ENCODE measurements at regions not wholly inside any gene's neighbourhood (a gene's known extent, or its start where the extent isn't known, plus 50 kb on each side); places are given as distances from the start of the nearest gene placed in this dataset.
"Not testable (repeated sequence)": the region's sequence is repeated elsewhere in the genome, so short reads cannot be mapped to it uniquely, and the experiment has no call there.

DNA sequence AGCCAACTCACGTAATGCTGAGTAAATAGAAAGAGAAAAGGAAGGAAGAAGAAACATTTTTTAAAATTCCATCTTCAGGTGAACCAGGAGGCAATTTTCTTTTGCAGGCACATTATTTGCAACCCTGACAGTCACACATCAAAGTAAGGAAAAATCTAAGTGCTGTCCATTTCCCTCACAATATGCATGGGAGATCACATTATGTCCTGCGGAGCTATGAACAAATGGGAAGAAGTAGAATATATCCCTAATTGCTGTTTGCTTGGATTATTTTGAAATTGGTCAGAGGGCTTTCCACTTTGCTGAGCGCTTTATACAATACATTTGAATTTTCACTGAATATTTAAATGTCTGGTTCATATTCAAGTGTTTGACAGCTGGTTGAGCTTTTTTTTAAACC lies 133.8 kb upstream of the API5 start:
- Histone ChIP-seq H3K9me3 (ENCODE audit: low read depth) (no peaks in the 10 kb centered on the region), H3K4me1 (ENCODE audit: low read depth) (no peaks in the 10 kb centered on the region)
- TF ChIP-seq, protein P1, sequence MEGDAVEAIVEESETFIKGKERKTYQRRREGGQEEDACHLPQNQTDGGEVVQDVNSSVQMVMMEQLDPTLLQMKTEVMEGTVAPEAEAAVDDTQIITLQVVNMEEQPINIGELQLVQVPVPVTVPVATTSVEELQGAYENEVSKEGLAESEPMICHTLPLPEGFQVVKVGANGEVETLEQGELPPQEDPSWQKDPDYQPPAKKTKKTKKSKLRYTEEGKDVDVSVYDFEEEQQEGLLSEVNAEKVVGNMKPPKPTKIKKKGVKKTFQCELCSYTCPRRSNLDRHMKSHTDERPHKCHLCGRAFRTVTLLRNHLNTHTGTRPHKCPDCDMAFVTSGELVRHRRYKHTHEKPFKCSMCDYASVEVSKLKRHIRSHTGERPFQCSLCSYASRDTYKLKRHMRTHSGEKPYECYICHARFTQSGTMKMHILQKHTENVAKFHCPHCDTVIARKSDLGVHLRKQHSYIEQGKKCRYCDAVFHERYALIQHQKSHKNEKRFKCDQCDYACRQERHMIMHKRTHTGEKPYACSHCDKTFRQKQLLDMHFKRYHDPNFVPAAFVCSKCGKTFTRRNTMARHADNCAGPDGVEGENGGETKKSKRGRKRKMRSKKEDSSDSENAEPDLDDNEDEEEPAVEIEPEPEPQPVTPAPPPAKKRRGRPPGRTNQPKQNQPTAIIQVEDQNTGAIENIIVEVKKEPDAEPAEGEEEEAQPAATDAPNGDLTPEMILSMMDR (IDR thresholded peaks at IDR 0.05; ENCODE audit: low read depth, low read length): no peak

DNA sequence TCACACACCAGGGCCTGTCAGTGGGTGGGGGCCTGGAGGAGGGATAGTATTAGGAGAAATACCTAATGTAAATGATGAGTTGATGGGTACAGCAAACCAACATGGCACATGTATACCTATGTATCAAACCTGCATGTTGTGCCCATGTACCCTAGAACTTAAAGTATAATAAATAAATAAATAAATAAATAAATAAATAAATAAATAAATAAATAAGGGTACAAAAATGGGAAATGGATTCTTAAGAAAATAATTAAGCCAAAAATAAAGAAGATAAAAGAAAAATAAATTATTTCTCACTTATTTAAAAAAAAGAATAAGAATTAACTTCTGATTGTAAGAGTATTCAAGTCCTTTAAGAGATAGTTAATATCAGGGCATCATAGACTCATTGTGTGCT lies 117.3 kb upstream of the API5 start:
- not testable (repeated sequence) for H3K4me1 ChIP-seq (ENCODE audit: low read depth); DNase-seq (ENCODE audit: low read depth in 1 of 2, low spot score in 1 of 2); H3K27me3 ChIP-seq

More for the DNA sequence above, 133.8 kb upstream of the API5 start:
- DNase-seq (ENCODE audit: low read depth in 1 of 2, low spot score in 1 of 2): no peak
- H3K36me3 ChIP-seq: no peaks in the 10 kb centered on the region
- H3K27ac ChIP-seq: no peak overlapping the region
- H3K27me3 ChIP-seq: no peaks in the 10 kb centered on the region
- no peak overlapping the region for H3K4me3 ChIP-seq

DNA sequence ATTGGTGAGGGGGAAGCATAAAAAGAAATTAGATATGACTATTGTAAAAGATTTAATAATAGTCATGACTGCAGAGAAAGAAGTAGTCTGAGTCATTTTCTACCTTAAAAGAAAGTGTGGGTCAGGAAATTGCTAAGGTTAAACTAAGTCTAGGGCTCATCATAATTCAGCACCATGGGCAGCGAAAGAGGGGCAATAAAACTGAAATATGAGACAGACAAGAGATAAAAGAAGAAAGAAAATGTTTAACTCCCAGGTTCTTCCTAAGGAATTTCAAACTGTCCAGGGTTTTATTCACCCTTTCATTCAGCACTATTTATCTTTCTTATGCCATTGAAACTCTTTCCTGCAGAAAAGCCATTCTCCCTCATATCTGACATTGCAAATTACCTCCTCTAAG lies 114.4 kb upstream of the API5 start:
- Histone ChIP-seq H3K27me3 (no peaks in the 10 kb centered on the region), H3K4me3 (no peak overlapping the region), H3K27ac (no peak overlapping the region), H3K4me1 (ENCODE audit: low read depth) (no peaks in the 10 kb centered on the region), H3K9me3 (ENCODE audit: low read depth) (no peaks in the 10 kb centered on the region), H3K36me3 (no peaks in the 10 kb centered on the region)
- TF ChIP-seq, protein P1 (IDR thresholded peaks at IDR 0.05; ENCODE audit: low read depth, low read length): no peak
- DNase-seq (ENCODE audit: low read depth in 1 of 2, low spot score in 1 of 2): no peak

More for the DNA sequence above, 117.3 kb upstream of the API5 start:
- not testable (repeated sequence) for H3K4me3 ChIP-seq; H3K27ac ChIP-seq; H3K36me3 ChIP-seq; H3K9me3 ChIP-seq (ENCODE audit: low read depth)

DNA sequence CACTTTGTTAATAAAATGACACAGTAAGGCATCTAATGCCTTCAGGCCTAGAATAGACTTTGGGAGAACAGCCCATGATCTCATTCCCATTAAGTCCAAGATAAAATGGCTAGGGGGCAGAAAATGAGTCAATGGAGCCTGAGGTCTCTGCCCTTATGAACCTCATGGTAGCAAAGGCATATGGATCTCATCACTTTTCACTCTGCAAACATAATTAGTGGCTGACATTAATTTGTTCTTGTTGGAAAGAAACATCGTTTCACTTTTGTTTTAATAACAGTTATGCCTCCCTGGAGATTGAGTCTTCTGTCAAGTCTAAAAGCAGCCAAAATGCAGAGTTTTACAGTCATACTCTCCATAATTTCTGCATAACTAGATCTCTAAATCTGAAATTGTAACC lies 111.8 kb upstream of the API5 start:
- H3K27me3 ChIP-seq: no peaks in the 10 kb centered on the region
- H3K27ac ChIP-seq: no peak overlapping the region
- TF ChIP-seq, protein P1 (IDR thresholded peaks at IDR 0.05; ENCODE audit: low read depth, low read length): no peak

DNA sequence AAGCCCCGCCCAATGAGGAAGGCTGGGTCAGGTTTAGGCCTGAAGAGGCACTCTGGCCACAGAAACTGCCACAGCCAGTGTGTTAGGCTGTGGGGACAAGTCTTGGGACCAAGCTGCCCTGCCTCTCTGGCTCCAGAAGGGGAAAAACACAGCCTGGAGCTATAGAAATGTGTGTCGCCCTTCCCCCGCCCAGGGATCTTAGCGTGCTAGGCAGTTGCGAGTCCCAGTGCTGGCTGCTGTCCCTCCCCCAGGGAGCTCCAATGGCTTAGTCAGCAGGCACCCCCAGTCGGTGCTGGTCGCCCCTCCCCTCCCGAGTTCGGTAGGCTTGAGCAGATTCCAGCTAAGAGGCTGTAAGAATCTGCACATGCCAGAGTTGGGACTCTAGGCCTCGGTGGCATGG lies 99.5 kb upstream of the API5 start:
- Histone ChIP-seq H3K36me3 (no peaks in the 10 kb centered on the region), H3K27ac (no peak overlapping the region), H3K4me1 (ENCODE audit: low read depth) (no peaks in the 10 kb centered on the region), H3K4me3 (no peak overlapping the region), H3K9me3 (ENCODE audit: low read depth) (no peaks in the 10 kb centered on the region), H3K27me3 (no peaks in the 10 kb centered on the region)
- no peak for DNase-seq (ENCODE audit: low read depth in 1 of 2, low spot score in 1 of 2)
- TF ChIP-seq, protein P1 (IDR thresholded peaks at IDR 0.05; ENCODE audit: low read depth, low read length): no peak

More for the DNA sequence above, 111.8 kb upstream of the API5 start:
- Histone ChIP-seq H3K4me1 (ENCODE audit: low read depth) (no peaks in the 10 kb centered on the region), H3K36me3 (no peaks in the 10 kb centered on the region), H3K4me3 (no peak overlapping the region), H3K9me3 (ENCODE audit: low read depth) (no peaks in the 10 kb centered on the region)
- no peak for DNase-seq (ENCODE audit: low read depth in 1 of 2, low spot score in 1 of 2)

DNA sequence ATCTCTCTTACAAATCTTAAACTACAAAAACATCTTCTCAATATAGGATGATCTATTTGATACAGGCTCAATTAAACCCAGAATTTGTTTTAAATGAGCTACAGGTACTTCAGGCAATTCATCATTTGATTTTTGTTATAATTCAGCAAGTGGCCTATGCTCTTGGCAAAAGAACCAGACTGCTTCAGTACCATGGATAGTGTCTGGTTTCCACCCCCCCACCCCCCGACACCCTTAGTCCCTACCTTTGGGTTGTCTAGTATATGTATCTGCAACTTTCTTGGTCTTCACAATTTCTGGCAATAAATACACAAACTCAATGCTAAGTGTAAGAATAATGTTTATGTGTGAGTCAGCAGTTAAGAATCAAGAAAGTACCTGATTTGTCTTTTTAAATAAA lies 97.3 kb upstream of the API5 start:
- Histone ChIP-seq H3K4me1 (ENCODE audit: low read depth) (no peaks in the 10 kb centered on the region), H3K27me3 (no peaks in the 10 kb centered on the region), H3K4me3 (no peak overlapping the region), H3K36me3 (no peaks in the 10 kb centered on the region), H3K9me3 (ENCODE audit: low read depth) (no peaks in the 10 kb centered on the region), H3K27ac (no peak overlapping the region)
- TF ChIP-seq, protein P1 (IDR thresholded peaks at IDR 0.05; ENCODE audit: low read depth, low read length): no peak
- no peak for DNase-seq (ENCODE audit: low read depth in 1 of 2, low spot score in 1 of 2)

Measured in cardiac muscle cell (in vitro differentiated cells and primary cell).